GM13977 (cell line): ENCODE measurements at regions not wholly inside any gene's neighbourhood (a gene's known extent, or its start where the extent isn't known, plus 50 kb on each side); places are given as distances from the start of the nearest gene placed in this dataset.

Experiments used
- DNase-seq: peaks from one replicate; pipeline ENCODE4 v3.0.0; 2012; ENCODE audit warnings: low spot score
- CTCF ChIP-seq: IDR thresholded peaks from 2 replicates; pipeline ENCODE4 v1.5.1; 2012; ENCODE audit warnings: mild to moderate bottlenecking, control low read depth; ENCODE audit not compliant: insufficient read depth; ENCODE audit errors: extremely low read depth, missing control alignments
- in situ Hi-C: fragments of 300-500 bp; cut with MboI; formaldehyde crosslinking; loops from one replicate; pipeline ENCODE4 v1.12.0; 2022; ENCODE audit warnings: low sequenced_read_pairs, low pct_unique_long_range_greater_than_20kb, mixed read lengths, inconsistent platforms; ENCODE audit not compliant: unreplicated experiment

GRCh38 chr3:156620901-156621300, 53.5 kb upstream of the TIPARP start:
- TF ChIP-seq CTCF, result no peak
- DNase-seq, result no peak
- in situ Hi-C loops, result no loop called here

GRCh38 chr3:156620260-156620659, 54.1 kb upstream of the TIPARP start:
- in situ Hi-C loops, result no loop called here
- TF ChIP-seq CTCF, result no peak
- DNase-seq, result no peak

- no peak for TF ChIP-seq CTCF
- no peak for DNase-seq
- in situ Hi-C loops, result no loop called here
These were observed 55.0 kb upstream of the TIPARP start for GRCh38 chr3:156619376-156619775.

GRCh38 chr3:156617781-156618180, 56.6 kb upstream of the TIPARP start:
- DNase-seq, result no peak
- in situ Hi-C loops, result no loop called here
- TF ChIP-seq CTCF, result no peak

GRCh38 chr3:156617145-156617544, 57.2 kb upstream of the TIPARP start:
- TF ChIP-seq CTCF, result no peak
- in situ Hi-C loops, result no loop called here
- DNase-seq, result no peak

DNA sequence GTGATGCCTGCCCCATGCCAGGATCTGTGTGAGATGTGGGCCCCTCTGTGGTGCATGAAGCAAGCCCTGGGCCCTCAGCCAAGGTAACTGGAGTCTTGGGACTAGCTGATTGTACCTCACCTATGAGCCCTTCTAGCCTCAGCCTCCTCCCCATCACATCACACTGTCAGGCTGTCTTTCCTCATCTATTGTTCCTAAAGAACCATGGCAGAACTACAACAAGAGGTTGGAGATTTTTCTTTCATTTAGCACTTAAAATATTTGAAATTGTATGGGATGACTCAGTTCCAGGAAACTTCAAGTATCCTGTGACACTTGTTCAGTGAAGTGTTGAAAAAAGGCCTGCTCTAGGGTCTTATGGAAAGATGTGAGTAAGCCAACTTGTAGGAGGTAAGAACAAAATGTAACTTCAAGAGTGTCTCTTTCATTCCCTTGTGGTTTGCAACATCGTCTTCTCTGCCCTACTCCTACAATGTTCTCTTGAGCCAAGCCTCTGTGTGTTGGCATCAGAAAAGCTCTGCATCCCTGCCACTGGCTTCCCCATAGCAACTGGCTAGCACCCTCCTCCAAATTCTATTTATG, 58.7 kb upstream of the TIPARP start:
- TF ChIP-seq CTCF, result no peak
- in situ Hi-C loops, result no loop called here
- no peak for DNase-seq
